Omental fat pad (tissue), 3 donors: ENCODE measurements at regions not wholly inside any gene's neighbourhood (a gene's known extent, or its start where the extent isn't known, plus 50 kb on each side); places are given as distances from the start of the nearest gene placed in this dataset.

ENCODE experiments used
- ATAC-seq: fragments of 150-250 bp; one replicate; pipeline ENCODE4 v1.9.1; 2016; ENCODE audit warnings: mild to moderate bottlenecking, moderate library complexity; ENCODE audit not compliant: low FRiP score
- DNase-seq: peaks from one replicate; pipeline ENCODE4 v3.0.0-alpha.2; 2019; ENCODE audit warnings: low spot score
- CTCF ChIP-seq, 3 donors: fragments of 450-650 bp; IDR thresholded peaks; one replicate each; pipeline ENCODE4 v1.5.1; 2016 to 2017; ENCODE audit warnings: antibody characterized with exemption in 3 of 3, mild to moderate bottlenecking in 3 of 3, moderate library complexity in 2 of 3

DNA sequence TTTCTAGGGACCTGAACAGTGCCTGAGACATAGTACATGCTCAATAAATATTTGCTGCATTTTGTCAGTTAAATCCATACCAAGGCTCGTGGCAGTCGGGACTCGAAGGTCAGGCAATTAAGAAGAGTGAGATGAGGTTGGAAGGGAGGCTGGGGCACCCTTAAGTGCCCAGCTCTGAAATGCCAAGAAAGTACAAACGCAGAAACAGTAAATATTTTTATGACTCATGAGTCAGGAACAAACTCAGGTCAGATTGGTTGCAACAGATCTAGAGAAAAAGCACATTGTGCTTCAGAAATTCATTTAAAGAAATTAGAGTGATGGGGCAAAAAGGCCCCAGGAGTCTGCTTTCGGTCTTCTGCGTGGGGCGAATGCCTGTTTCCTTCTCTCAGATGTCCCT lies 83.0 kb upstream of the FZD10 start:
- DNase-seq (no peak), ATAC-seq (no peak)
- TF ChIP-seq CTCF (IDR thresholded peaks at IDR 0.05) = no peak

DNA sequence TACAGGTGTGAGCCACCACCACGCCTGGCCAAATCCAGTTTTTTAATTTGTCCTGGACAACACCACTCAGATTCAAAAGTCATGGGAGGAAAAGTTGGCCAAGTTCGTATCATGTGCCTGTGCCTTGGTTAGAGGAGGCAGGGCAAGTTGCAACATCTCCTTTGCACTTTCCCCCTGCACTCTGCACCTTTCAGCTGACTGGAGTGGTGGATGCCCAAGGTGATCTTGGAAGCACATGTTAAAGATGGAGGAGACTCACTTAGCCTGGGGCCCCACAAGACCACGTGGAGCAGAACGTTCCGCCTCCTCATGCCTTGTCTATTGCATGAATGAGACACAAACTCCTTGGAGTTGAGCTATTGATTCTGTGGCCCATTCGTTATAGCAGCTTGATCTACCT lies 82.1 kb upstream of the FZD10 start:
- DNase-seq (no peak), ATAC-seq (no peak)
- no peak for TF ChIP-seq CTCF (IDR thresholded peaks at IDR 0.05)

DNA sequence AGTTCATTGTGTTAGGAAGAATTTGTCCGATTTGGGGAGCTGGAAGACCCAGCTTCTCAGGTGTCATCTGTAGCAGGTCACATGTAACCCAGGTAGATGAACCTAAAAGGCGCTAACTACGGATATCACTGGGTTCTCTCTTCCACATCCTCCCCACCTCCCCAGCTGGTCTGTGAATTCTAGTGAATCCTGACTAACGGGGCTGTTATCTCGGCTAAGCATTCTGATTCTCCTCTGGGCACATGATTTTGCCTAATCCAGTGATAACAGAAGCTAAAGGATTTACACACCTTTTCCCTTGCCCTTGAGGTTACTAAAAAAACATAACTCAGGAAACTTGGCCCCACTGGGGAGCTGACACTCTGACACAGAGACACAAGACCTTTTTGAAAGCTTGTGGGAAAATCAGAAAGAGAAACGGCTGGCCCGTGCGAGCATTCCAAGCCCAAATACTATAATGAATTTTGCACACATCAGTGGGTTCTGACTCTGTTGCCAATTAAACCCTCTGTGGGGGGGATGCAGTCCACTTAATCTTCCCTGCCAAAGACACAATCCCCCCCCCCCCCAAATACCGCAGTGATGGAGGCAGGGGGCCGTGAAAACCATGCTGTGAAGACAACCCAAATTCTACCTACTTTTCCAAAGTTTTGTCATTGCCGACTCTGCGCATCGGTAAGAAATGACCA lies 81.0 kb upstream of the FZD10 start:
- no peak for TF ChIP-seq CTCF (IDR thresholded peaks at IDR 0.05)
- ATAC-seq = no peak
- no peak for DNase-seq

GRCh38 chr12:130083002-130083401 lies 79.3 kb upstream of the FZD10 start:
- no peak for TF ChIP-seq CTCF (IDR thresholded peaks at IDR 0.05)
- no peak for ATAC-seq
- no peak for DNase-seq

- DNase-seq = no peak
- no peak for TF ChIP-seq CTCF (IDR thresholded peaks at IDR 0.05)
- no peak for ATAC-seq
Observed at GRCh38 chr12:130083734-130084133, 78.5 kb upstream of the FZD10 start.

DNA sequence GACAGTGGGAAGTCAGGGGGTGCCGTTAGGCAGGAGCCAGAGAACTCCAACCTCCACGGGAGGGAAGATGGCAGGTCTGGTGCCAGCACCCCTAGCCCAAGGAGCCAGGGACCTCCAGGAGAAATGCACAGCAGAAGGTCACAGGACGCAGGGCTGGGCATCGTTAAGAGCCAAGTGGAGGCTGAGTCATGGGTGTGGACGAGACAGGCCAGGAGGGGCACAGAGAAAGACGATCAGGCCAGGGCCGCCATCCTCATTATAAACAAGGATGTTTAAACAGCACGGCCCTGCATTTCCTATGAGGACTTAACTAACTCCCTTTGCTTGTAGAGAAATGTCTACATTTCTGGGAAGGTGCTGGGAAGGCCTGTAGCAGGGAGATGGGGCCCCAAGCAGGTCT lies 77.9 kb upstream of the FZD10 start:
- no peak for TF ChIP-seq CTCF (IDR thresholded peaks at IDR 0.05)
- DNase-seq (no peak), ATAC-seq (no peak)

GRCh38 chr12:130086248-130086647 lies 76.0 kb upstream of the FZD10 start:
- DNase-seq (no peak), ATAC-seq (no peak)

More at GRCh38 chr12:130086248-130086647, 76.0 kb upstream of the FZD10 start:
- TF ChIP-seq CTCF (IDR thresholded peaks at IDR 0.05) = no peak
